ENCODE measurements at regions not wholly inside any gene's neighbourhood (a gene's known extent, or its start where the extent isn't known, plus 50 kb on each side); places are given as distances from the start of the nearest gene placed in this dataset.

DNA sequence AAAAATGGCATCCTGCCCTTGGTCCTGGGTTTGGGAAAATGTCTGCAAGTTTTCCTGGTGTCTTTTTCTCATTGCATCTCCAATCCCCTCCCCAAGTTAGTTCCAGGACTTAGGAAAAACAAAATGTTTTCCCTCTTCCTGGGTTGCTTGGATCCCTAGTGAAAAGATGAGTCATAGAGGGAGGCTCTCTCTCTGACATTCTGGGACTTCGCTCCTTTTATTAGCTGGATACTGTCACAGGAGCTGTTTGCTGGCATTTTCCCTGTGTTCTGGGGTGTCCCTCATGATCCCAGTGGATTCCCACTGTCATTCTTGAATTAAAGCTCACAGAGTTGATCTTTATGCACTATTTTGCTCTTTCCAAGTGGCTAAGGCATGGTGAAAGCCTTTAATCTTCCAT, 316.4 kb upstream of the MBL2 start:
- no peak for DNase-seq (ENCODE audit: low spot score)
- TF ChIP-seq, protein P1, sequence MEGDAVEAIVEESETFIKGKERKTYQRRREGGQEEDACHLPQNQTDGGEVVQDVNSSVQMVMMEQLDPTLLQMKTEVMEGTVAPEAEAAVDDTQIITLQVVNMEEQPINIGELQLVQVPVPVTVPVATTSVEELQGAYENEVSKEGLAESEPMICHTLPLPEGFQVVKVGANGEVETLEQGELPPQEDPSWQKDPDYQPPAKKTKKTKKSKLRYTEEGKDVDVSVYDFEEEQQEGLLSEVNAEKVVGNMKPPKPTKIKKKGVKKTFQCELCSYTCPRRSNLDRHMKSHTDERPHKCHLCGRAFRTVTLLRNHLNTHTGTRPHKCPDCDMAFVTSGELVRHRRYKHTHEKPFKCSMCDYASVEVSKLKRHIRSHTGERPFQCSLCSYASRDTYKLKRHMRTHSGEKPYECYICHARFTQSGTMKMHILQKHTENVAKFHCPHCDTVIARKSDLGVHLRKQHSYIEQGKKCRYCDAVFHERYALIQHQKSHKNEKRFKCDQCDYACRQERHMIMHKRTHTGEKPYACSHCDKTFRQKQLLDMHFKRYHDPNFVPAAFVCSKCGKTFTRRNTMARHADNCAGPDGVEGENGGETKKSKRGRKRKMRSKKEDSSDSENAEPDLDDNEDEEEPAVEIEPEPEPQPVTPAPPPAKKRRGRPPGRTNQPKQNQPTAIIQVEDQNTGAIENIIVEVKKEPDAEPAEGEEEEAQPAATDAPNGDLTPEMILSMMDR (IDR thresholded peaks at IDR 0.05; ENCODE audit: extremely low read depth, missing control alignments): no peak

DNA sequence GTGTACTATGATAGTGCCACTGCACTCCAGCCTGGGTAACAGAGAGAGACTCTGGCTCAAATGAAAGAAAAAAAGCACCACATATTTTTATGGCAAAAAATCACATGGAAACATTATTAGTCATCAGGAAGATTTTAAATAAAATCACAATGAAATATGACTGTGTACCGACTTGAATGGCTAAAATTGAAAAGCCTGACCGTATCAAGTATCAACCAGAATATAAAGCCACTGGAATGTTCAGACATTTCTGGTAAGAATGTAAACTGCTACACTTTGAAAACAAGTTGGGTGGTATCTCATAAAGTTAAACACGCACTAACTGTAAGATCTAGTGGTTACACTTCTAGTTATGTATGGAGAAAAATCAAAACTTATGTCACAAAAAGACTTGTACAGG, 306.7 kb upstream of the MBL2 start:
- TF ChIP-seq, protein P1 (IDR thresholded peaks at IDR 0.05; ENCODE audit: extremely low read depth, missing control alignments): no peak
- no peak for DNase-seq (ENCODE audit: low spot score)

DNA sequence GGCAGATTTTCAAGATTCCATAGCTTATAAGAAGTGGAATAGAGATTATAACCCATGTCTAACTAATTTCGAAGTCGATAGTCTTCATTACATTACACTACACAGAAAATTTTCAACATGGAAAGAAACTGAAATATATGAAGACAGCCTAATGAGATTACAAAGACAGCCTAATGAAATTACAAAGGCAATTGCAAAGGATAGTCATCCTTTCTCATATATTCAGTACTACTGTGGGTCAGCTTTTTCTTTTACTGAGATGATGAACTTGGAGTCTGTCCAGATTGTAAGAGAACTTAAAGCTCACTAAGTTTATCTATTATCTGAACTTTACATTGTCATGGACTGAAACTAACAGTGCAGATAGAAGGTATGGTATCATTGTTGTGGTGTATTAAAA, 304.4 kb upstream of the MBL2 start:
- TF ChIP-seq, protein P1 (IDR thresholded peaks at IDR 0.05; ENCODE audit: extremely low read depth, missing control alignments): no peak

DNA sequence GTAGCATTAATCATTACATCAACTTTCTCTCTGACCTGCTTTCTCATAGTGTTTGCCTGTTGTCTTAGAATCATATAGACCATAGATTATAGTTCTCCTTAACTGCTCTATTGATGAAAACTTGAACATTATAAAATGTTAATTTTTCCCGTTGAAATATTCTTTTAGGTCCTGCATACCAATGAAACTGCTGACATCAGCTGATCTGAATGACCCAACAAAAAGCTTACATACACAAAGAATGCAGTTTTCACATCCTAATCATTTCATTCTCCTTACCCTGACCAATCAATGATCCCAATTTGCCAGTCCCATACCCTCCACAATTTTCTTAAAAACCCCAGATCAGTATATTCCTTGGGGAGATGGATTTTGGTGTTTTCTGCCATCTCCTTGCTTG, 302.9 kb upstream of the MBL2 start:
- DNase-seq (ENCODE audit: low spot score): no peak
- TF ChIP-seq, protein P1 (IDR thresholded peaks at IDR 0.05; ENCODE audit: extremely low read depth, missing control alignments): no peak

More for the DNA sequence above, 304.4 kb upstream of the MBL2 start:
- no peak for DNase-seq (ENCODE audit: low spot score)

DNA sequence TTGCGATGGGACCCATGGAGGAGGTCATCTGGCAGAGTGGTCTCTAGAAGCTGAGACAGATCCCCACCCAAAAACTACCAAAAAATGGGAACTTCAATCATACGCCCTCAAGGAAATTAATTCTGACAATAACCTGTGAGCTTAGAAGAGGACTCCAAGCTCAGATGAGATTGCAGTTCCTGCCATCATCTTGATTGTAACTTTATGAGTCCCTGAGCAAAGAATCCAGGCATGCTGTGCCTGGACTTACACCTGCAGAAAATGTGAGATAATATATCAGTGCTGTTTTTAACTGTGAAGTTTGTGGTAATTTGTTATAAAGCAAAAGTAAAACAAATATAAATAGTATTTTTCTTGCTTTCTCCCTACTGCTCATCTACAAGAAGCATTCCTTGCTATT, 299.6 kb upstream of the MBL2 start:
- no peak for DNase-seq (ENCODE audit: low spot score)
- TF ChIP-seq, protein P1 (IDR thresholded peaks at IDR 0.05; ENCODE audit: extremely low read depth, missing control alignments): no peak

DNA sequence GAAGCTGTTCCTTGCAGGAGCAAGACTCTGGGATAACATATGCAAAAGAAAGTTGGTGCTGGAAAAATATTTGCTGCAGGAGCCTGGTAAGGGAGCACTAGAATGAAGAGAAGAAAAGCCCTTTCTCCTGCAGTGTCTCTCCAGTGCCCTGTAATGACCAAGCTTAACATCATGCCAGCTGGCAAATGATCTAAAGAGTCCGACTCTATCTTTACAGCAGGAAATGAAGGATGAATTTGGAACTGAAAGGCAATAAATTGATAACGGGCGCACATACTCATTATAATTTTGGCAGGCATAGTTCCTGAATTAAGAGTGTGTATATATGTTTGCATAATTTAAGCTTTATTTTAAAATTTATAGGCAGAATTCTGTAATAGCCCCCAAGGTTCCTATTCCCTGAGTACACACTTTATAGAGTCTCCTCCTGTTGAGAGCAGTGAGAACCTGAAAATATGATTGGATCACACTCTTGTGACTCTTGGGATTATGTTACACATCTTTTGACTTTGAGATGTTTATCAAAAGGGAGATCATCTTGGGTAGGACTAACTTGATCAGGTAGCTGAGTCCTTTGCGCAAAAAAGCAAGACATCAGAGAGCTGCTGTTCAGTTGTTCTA, 299.0 kb upstream of the MBL2 start:
- no peak for DNase-seq (ENCODE audit: low spot score)
- TF ChIP-seq, protein P1 (IDR thresholded peaks at IDR 0.05; ENCODE audit: extremely low read depth, missing control alignments): no peak

DNA sequence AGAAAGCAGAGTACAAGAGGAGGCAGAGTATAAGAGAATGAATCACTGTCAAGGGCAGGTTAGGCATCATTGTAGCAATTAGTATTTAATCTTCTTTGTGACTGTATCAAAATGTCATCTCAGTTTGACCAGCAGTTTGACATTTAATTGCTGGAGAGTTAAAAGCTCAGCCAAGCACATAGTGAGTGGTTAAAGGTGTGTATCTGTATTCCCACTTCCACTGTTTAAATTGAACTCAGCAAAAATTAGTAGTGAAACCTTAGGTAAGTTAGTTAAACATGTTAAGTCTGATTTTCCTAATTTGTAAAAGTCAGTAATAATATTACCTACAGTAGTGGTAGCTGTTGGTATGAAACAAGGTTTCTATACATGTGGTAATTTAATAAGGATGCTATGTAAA, 296.4 kb upstream of the MBL2 start:
- TF ChIP-seq, protein P1 (IDR thresholded peaks at IDR 0.05; ENCODE audit: extremely low read depth, missing control alignments): no peak
- DNase-seq (ENCODE audit: low spot score): no peak
